Ecto neural progenitor cell (in vitro differentiated cells): ENCODE measurements at regions not wholly inside any gene's neighbourhood (a gene's known extent, or its start where the extent isn't known, plus 50 kb on each side); places are given as distances from the start of the nearest gene placed in this dataset.
A peak's percentile ranks its signal among the peaks of the same experiment; 100 is the strongest.

Source experiments
- DNase-seq: peaks from one replicate; pipeline ENCODE4 v3.0.0-alpha.2; 2018; ENCODE audit warnings: low spot score

GRCh38 chr1:157289424-157290105 lies 151.4 kb upstream of the ETV3 start:
- peak; percentile 32 for DNase-seq

DNA sequence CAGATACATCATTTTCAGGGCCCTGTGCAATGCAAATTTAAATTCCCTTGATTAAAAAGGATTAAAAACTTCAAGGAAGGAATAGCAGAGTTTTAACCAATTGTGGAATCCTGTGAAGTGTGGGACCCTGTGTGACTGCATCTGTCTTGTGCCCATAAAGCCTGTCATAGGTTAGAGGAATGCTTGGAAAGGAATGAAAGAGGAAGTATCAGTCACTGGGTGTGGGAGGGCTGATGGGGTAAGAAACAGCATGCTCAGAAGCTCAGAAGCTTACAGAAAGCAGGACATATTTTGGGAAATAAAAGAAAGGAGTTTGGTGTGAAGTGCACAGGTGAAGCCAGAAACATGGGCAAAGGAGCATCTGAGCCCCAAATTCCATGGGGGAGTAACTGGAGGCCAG lies 150.8 kb upstream of the ETV3 start:
- no peak for DNase-seq

DNA sequence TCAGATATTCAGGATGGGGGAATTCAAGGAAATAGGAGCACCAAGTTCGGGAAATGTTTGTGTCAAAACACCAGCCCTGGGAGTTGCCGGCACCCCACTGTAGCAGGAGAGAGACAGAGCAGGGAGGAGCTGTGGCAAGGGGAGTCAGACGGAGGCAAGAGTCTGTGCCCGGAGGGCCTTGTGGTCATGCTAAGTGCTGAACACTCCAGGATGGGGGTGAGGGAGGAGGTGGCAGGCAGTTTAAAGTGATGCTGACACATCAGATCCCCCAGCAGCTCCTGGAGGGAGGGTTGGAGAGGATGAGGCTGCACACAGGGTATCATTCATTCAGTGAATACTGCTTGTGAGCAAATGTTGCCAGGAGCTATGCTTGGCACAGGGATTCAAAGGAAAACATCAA lies 150.3 kb upstream of the ETV3 start:
- peak; percentile 20 for DNase-seq

DNA sequence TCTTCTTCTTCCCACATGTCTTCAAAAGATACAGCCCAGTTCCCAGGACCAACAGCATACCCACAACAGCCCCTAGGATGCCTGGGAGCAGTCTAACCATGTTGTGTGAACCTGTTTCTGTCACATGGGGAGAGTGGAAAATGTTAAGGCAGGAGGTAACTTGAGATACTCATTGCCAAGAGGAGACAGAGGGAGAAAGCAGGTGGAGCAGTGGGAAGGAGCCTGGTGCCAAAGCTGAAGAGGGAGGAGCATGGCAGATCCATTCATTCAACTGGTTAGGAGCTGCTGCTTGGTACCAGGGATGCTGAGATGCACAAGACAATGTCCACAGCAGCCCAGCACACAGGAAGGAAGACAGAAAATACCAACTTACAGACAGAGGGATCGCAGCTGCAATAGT lies 149.8 kb upstream of the ETV3 start:
- peak; percentile 21 for DNase-seq

GRCh38 chr1:157287462-157287861 lies 149.3 kb upstream of the ETV3 start:
- DNase-seq = peak; percentile 29

DNA sequence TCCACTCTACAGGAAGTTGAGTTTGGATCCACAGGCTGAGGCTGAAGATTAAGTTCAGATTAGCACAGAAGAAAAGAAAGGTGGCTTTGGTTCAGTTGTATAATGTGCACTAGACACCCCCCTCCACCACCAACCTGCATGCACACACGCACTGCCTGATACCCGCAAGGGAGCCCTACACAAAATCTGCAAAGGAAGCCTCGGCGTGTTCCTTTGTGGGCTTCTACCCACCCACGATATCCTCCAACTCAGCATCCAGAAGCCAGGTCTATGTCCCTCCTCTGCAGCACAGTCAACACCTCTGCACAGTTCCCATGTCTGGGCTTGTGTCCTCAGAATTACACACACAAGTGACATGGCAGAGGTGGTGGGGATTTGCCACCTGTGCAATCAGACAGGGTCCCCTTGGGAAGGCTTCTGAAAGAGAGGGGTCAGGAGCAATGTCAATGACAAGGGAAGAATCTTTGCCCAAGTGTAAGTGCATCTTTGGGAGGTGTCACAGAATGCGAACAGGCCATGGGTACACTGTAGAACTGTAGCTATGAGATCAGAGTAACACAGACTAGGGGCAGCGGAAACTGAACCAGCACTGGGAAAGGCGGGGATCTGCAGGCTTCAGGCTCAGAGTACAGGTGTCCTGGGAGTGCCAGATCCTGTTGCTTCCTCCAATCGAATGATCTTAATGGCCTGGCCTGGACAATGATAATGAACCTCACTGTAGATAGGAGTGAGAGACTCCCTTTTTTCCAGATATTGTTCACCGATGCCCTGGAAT lies 148.6 kb upstream of the ETV3 start:
- no peak for DNase-seq

DNA sequence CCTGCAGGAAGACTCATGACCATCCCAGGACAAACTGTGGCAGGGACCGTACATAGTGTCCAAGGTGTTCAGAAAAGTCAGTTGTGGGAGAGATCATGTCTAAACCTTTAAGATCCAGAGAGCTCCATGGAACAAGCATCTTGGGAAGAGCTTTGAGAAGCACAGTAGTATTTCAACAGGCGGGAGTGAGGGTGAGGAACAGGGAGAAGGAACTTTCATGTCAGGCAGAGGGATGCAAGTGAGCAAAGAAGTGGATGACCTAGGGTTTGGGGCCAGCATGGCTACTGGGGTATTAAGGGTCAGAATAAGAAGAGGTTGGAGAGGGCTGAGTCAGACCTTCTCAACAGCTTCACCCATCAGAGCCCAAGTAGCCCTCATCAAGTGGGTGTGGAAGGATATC lies 147.9 kb upstream of the ETV3 start:
- no peak for DNase-seq

GRCh38 chr1:157284451-157284850 lies 146.3 kb upstream of the ETV3 start:
- no peak for DNase-seq

GRCh38 chr1:157279802-157280140 lies 141.6 kb upstream of the ETV3 start:
- DNase-seq = no peak

GRCh38 chr1:157279138-157279801 lies 141.1 kb upstream of the ETV3 start:
- DNase-seq = peak; percentile 30

DNA sequence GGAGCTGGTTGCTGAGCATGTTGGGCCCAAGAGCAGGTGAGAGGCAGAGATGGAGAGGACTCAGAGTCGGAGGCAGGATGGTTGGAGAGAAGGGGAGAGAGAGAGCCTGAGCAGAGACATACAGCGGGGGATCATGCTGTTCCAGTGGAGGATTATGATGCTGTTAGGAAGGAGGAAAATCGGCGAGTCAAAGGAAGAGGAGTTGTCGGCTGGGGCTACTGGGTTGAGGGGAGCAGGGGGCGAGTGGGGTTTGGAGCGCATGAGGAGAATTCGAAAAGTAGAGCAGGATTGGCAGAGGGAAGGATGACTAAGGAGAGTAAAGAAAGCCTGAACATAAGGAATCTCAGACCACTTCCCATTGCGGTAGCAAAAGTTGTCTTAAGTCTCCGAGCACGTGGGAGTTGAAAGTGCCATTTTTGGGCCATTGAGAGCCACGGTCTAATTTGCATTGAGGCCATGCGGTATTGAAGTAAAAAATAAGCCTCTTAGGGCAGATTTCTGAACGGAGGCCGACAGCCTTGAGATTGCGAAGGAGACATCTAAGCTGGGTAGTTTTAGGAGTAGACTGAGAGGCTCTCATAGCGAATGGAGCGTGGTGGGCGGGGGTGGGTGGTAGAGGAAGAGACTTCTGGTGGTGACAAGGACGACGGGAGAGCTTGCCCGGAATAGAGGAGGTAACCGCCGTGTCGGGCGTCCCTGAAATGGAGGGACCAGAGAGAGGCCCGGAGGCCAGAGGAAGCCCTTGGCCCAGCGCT lies 140.4 kb upstream of the ETV3 start:
- DNase-seq = peak; percentile 22

- no peak for DNase-seq
Measured at GRCh38 chr1:157277913-157278312, 139.7 kb upstream of the ETV3 start.

GRCh38 chr1:157277281-157277680 lies 139.1 kb upstream of the ETV3 start:
- no peak for DNase-seq

GRCh38 chr1:157274698-157275534 lies 136.7 kb upstream of the ETV3 start:
- no peak for DNase-seq

- DNase-seq = no peak
Measured at GRCh38 chr1:157272729-157273524, 134.7 kb upstream of the ETV3 start.

DNA sequence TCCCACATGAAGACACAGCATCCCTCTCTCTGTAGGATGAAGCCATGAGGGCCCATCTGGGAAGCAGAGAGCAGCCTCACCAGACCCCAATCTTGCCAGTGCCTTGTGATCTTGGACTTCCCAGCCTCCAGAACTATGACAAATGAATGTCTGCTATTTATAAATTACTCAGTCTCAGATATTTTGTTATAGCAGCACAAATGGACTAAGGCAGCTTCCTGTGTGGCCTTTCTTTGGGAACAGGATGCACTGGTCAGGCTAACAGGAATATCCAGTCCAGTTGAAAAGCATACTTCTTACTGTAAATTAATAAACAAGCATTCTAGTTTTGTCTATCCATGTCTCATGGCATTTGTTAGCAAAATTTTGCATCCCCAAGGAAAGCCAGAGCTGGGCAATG lies 134.1 kb upstream of the ETV3 start:
- no peak for DNase-seq

GRCh38 chr1:157270705-157271274 lies 132.6 kb upstream of the ETV3 start:
- DNase-seq = no peak

DNA sequence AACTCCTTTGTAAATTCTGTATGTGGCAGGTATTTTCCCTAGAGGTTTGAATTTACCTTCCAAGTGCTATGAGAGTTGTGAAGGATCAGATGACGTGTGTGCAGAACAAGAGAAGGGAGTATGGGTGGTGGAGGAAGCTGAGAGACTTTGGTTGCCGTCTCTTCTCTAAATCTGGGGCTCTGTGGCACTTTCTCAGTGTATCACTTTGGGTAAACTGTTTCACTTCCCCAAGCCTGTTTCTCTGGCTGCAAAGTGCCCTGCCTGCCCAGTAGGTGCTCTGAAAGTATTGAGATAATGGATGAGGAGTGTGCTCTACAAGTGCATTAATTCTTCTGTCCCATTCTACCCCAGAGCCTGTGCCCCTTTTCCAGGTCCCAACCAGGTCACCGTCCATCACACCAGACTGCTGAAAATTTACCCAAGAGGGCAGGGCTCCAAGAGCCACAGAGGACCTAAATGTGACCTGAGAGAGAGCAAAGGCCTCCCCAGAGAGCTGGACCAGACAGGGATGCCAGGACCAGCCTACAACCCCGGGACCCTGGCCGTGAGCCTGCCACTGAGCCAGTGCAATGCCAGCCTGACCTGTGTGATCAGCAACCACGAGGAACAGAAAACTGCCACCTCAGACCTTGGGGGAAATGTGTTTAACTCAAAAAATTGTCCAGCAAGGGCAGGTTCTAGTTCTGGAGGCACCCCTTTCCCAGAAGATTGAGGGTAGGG lies 131.6 kb upstream of the ETV3 start:
- DNase-seq = no peak

DNA sequence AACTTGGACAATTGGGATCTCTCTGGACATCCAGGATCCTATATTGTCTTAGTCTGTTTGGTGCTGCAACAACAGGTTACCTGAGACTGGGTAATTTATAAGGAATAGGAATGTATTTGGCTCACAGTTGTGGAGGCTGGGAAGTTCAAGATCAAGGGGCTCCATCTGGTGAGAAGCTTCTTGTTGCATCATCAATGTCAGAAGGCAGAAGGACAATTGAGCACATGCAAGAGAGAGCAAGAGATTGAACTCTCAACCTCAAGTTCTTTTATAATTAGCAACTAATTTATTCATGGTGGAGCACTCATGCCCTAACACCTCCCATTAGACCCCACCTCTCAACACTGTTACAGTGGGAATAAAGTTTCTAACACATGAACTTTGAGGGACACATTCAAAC lies 124.7 kb upstream of the ETV3 start:
- DNase-seq = no peak

GRCh38 chr1:157262422-157262821 lies 124.2 kb upstream of the ETV3 start:
- no peak for DNase-seq
